Adrenal gland (tissue), 9 donors: ENCODE measurements at regions not wholly inside any gene's neighbourhood (a gene's known extent, or its start where the extent isn't known, plus 50 kb on each side); places are given as distances from the start of the nearest gene placed in this dataset.
A peak's percentile ranks its signal among the peaks of the same experiment; 100 is the strongest.
"Not testable (repeated sequence)": the region's sequence is repeated elsewhere in the genome, so short reads cannot be mapped to it uniquely, and the experiment has no call there.

Source experiments
- DNase-seq, 7 donors: peaks; one replicate each; pipeline ENCODE4 v3.0.0-alpha.2; 2019 to 2020
- H3K27ac ChIP-seq, 5 donors: fragments of 200-600 bp; sonication (generic) in 4 of 5; 1 replicate in 3 of 5; 2 replicates in 2 of 5; pipeline versions ENCODE4 v1.5.1 to v1.8.0; 2016 to 2020; ENCODE audit warnings: mild to moderate bottlenecking in 1 of 5
- H3K27me3 ChIP-seq: fragments of 200-600 bp; 2 replicates; pipeline ENCODE4 v1.8.0; 2021
- H3K36me3 ChIP-seq, 2 donors: fragments of 200-600 bp; replicated peaks in 1 of 2; 1 replicate in 1 of 2; 2 replicates in 1 of 2; pipeline versions ENCODE4 v1.5.1 to v1.8.0; 2018 to 2022
- H3K4me1 ChIP-seq, 2 donors: fragments of 200-600 bp; replicated peaks in 1 of 2; 1 replicate in 1 of 2; 2 replicates in 1 of 2; pipeline versions ENCODE4 v1.5.1 to v1.8.0; 2018 to 2021
- H3K4me3 ChIP-seq, 4 donors: fragments of 200-600 bp; sonication (generic) in 3 of 4; one replicate each; pipeline ENCODE4 v1.5.1; 2016 to 2018
- H3K9me3 ChIP-seq, 3 donors: fragments of 200-600 bp; sonication (generic) in 1 of 3; replicated peaks in 1 of 3; 1 replicate in 2 of 3; 2 replicates in 1 of 3; pipeline versions ENCODE4 v1.5.1 to v1.8.0; 2016 to 2021
- CTCF ChIP-seq, 6 experiments: fragments of 450-650 bp in 4 of 6; fragments of 200-600 bp in 2 of 6; sonication (generic) in 1 of 6; IDR thresholded peaks; 1 replicate in 5 of 6; 2 replicates in 1 of 6; pipeline versions ENCODE4 v1.5.1 to v1.8.0; 2016 to 2021; ENCODE audit warnings: antibody characterized with exemption in 6 of 6, mild to moderate bottlenecking in 2 of 6, moderate library complexity in 1 of 6
- POLR2A ChIP-seq, 2 donors: fragments of 450-650 bp; IDR thresholded peaks; one replicate each; pipeline ENCODE4 v1.6.1; 2017; ENCODE audit warnings: antibody characterized with exemption in 2 of 2, mild to moderate bottlenecking in 2 of 2, moderate library complexity in 1 of 2
- WGBS, 4 donors: extraction: QIAGEN DNeasy Blood & Tissue Kit in 2 of 4; methylation state at CpG; one replicate each; pipeline versions ENCODE4 v1.1.5 to v1.1.7; 2013 to 2017; 5-methylcytosine and 5-hydroxymethylcytosine counted together
- intact Hi-C, 2 donors: fragments of 100-400 bp; cut with DNase I; formaldehyde crosslinking; loops; one replicate each; pipeline versions ENCODE4 v1.14.1 to v1.15.0; 2022 to 2023
- donor health status: healthy with polysubstance abuse.
- donor health status: Bipolar disorder and iron deficiency.
- donor health status: DM: yes; HTN: yes; CAD: no.
- donor health status: DM: no; HTN: no; CAD: no.
- donor health status: DM: no; HTN: no; CAD: no.

- Histone ChIP-seq H3K9me3 (no peaks in the 10 kb centered on the region), H3K4me1 (no peaks in the 10 kb centered on the region), H3K4me3 (no peak overlapping the region), H3K27ac (no peak overlapping the region), H3K36me3 (no peaks in the 10 kb centered on the region), H3K27me3 (no peaks in the 10 kb centered on the region)
- peak in 5 of 7 donors; percentile 17 to 58 (median 26) for DNase-seq
- 55 to 71% (median 63%) methylated on average over 3 of the region's 3 CpGs for WGBS, 4 donors
- intact Hi-C loops = no loop called here
- no peak for TF ChIP-seq CTCF (IDR thresholded peaks at IDR 0.05)
- TF ChIP-seq POLR2A (IDR thresholded peaks at IDR 0.05) = no peak
These were observed 433.2 kb downstream of the CD83 start for GRCh38 chr6:14550822-14551221.

GRCh38 chr6:14551601-14552000 is 434.0 kb downstream of the CD83 start:
- H3K4me3 ChIP-seq, H3K9me3 ChIP-seq, H3K27ac ChIP-seq, H3K27me3 ChIP-seq, intact Hi-C loops, H3K36me3 ChIP-seq, DNase-seq, H3K4me1 ChIP-seq: not testable (repeated sequence)
- 88 to 94% (median 91%) methylated on average over 8 of the region's 8 CpGs for WGBS, 4 donors

GRCh38 chr6:14552891-14553290 is 435.3 kb downstream of the CD83 start:
- intact Hi-C loops = no loop called here
- no peak for DNase-seq
- no peak for TF ChIP-seq POLR2A (IDR thresholded peaks at IDR 0.05)
- TF ChIP-seq CTCF (IDR thresholded peaks at IDR 0.05) = no peak
- Histone ChIP-seq H3K9me3 (no peaks in the 10 kb centered on the region), H3K27me3 (no peaks in the 10 kb centered on the region), H3K4me1 (no peaks in the 10 kb centered on the region), H3K4me3 (no peak overlapping the region), H3K36me3 (no peaks in the 10 kb centered on the region), H3K27ac (no peak overlapping the region)
- WGBS, 4 donors = 85 to 92% (median 92%) methylated on average over 5 of the region's 5 CpGs

- WGBS, 4 donors = 95 to 98% (median 97%) methylated on average over 8 of the region's 8 CpGs
- Histone ChIP-seq H3K36me3 (no peaks in the 10 kb centered on the region), H3K27me3 (no peaks in the 10 kb centered on the region), H3K4me1 (no peaks in the 10 kb centered on the region), H3K9me3 (no peaks in the 10 kb centered on the region), H3K27ac (no peak overlapping the region), H3K4me3 (no peak overlapping the region)
- intact Hi-C loops = no loop called here
- TF ChIP-seq CTCF (IDR thresholded peaks at IDR 0.05) (no peak), POLR2A (IDR thresholded peaks at IDR 0.05) (no peak)
- DNase-seq = no peak
These were observed 435.9 kb downstream of the CD83 start for GRCh38 chr6:14553515-14553914.

- Histone ChIP-seq H3K9me3 (no peaks in the 10 kb centered on the region), H3K4me3 (no peak overlapping the region), H3K4me1 (no peaks in the 10 kb centered on the region), H3K36me3 (no peaks in the 10 kb centered on the region), H3K27ac (no peak overlapping the region), H3K27me3 (no peaks in the 10 kb centered on the region)
- intact Hi-C loops = no loop called here
- TF ChIP-seq CTCF (IDR thresholded peaks at IDR 0.05) (no peak), POLR2A (IDR thresholded peaks at IDR 0.05) (no peak)
- 80 to 89% (median 84%) methylated on average over 6 of the region's 6 CpGs for WGBS, 4 donors
- no peak for DNase-seq
These were observed 438.2 kb downstream of the CD83 start for GRCh38 chr6:14555804-14556203.
